ENCODE measurements at regions not wholly inside any gene's neighbourhood (a gene's known extent, or its start where the extent isn't known, plus 50 kb on each side); places are given as distances from the start of the nearest gene placed in this dataset.

- TF ChIP-seq, protein P1, sequence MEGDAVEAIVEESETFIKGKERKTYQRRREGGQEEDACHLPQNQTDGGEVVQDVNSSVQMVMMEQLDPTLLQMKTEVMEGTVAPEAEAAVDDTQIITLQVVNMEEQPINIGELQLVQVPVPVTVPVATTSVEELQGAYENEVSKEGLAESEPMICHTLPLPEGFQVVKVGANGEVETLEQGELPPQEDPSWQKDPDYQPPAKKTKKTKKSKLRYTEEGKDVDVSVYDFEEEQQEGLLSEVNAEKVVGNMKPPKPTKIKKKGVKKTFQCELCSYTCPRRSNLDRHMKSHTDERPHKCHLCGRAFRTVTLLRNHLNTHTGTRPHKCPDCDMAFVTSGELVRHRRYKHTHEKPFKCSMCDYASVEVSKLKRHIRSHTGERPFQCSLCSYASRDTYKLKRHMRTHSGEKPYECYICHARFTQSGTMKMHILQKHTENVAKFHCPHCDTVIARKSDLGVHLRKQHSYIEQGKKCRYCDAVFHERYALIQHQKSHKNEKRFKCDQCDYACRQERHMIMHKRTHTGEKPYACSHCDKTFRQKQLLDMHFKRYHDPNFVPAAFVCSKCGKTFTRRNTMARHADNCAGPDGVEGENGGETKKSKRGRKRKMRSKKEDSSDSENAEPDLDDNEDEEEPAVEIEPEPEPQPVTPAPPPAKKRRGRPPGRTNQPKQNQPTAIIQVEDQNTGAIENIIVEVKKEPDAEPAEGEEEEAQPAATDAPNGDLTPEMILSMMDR (IDR thresholded peaks at IDR 0.05; ENCODE audit: low read depth, low read length, poor library complexity, severe bottlenecking) = no peak
- no peak for TF ChIP-seq EZH2phosphoT487 (IDR thresholded peaks at IDR 0.05; ENCODE audit: borderline replicate concordance, low read length)
These were observed 204.5 kb upstream of the RBBP8 start for GRCh38 chr18:22728481-22729105.

Data from DOHH2 (cell line).